ENCODE measurements at regions not wholly inside any gene's neighbourhood (a gene's known extent, or its start where the extent isn't known, plus 50 kb on each side); places are given as distances from the start of the nearest gene placed in this dataset.
A peak's percentile ranks its signal among the peaks of the same experiment; 100 is the strongest.

- H3K4me2 ChIP-seq (ENCODE audit: low read depth, low read length): no peak overlapping the region
- no peaks in the 10 kb centered on the region for H3K36me3 ChIP-seq (replicated peaks; ENCODE audit: insufficient read depth, low read length)
- H2AFZ ChIP-seq (ENCODE audit: low read length): no peak overlapping the region
- TF ChIP-seq EZH2 (optimal IDR thresholded peaks at IDR 0.05; ENCODE audit: low read depth, low read length) (no peak), EZH2phosphoT487 (IDR thresholded peaks at IDR 0.05; ENCODE audit: low read length) (no peak), CTCF (IDR thresholded peaks at IDR 0.05; ENCODE audit: low read length) (no peak)
- no peaks in the 10 kb centered on the region for H4K20me1 ChIP-seq (ENCODE audit: insufficient read depth, low read length)
- no peak overlapping the region for H3K27ac ChIP-seq (ENCODE audit: low read length)
- H3K9ac ChIP-seq (ENCODE audit: low read length): no peak overlapping the region
- no peaks in the 10 kb centered on the region for H3K79me2 ChIP-seq (ENCODE audit: low read length)
- peaks cover 14% of the 10 kb centered on the region for H3K4me1 ChIP-seq (ENCODE audit: low read length)
- no peaks in the 10 kb centered on the region for H3K27me3 ChIP-seq (replicated peaks; ENCODE audit: insufficient read depth, low read length)
- DNase-seq: no peak
- no peak overlapping the region for H3K4me3 ChIP-seq (ENCODE audit: low read length)
- H3F3A ChIP-seq (ENCODE audit: insufficient read depth, low read length): peaks cover 8% of the 10 kb centered on the region; the same call in 1 of the 2 replicates
- H3K9me3 ChIP-seq (replicated peaks; ENCODE audit: insufficient read depth, low read length): no peaks in the 10 kb centered on the region
- H3K9me2 ChIP-seq (replicated peaks; ENCODE audit: insufficient read depth, low read length): no peaks in the 10 kb centered on the region
These were observed 163.0 kb downstream of the RPS12 start for GRCh38 chr6:132977413-132977812.

DNA sequence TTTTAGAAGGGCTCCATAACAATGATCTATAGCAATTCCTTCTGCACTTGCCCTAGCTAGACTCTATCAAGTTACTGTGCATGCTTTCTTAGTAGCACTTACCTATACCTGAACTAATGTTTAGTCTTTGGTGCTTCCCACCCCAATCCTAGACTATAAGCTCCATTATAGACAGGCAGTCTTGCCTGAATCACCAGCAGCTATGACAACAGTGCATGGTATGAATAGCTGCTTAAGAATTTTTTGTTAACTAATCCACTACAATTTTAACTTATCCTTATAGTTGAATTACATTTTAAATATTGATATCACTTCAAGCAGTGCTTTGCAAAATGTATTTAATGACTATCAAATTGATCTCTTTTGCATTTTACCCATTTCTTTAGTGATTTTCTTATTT lies 164.3 kb downstream of the RPS12 start:
- Histone ChIP-seq H3K27me3 (replicated peaks; ENCODE audit: insufficient read depth, low read length) (no peaks in the 10 kb centered on the region), H3K36me3 (replicated peaks; ENCODE audit: insufficient read depth, low read length) (no peaks in the 10 kb centered on the region), H3K27ac (ENCODE audit: low read length) (no peak overlapping the region), H3K4me3 (ENCODE audit: low read length) (no peak overlapping the region), H3K4me1 (ENCODE audit: low read length) (peaks cover 6% of the 10 kb centered on the region), H3F3A (ENCODE audit: insufficient read depth, low read length) (no peaks in the 10 kb centered on the region), H3K79me2 (ENCODE audit: low read length) (no peaks in the 10 kb centered on the region), H2AFZ (ENCODE audit: low read length) (no peak overlapping the region), H4K20me1 (ENCODE audit: insufficient read depth, low read length) (no peaks in the 10 kb centered on the region), H3K9me3 (replicated peaks; ENCODE audit: insufficient read depth, low read length) (no peaks in the 10 kb centered on the region), H3K9ac (ENCODE audit: low read length) (no peak overlapping the region), H3K4me2 (ENCODE audit: low read depth, low read length) (no peak overlapping the region), H3K9me2 (replicated peaks; ENCODE audit: insufficient read depth, low read length) (no peaks in the 10 kb centered on the region)
- DNase-seq: no peak
- TF ChIP-seq EZH2 (optimal IDR thresholded peaks at IDR 0.05; ENCODE audit: low read depth, low read length): no peak
- TF ChIP-seq EZH2phosphoT487 (IDR thresholded peaks at IDR 0.05; ENCODE audit: low read length): no peak
- no peak for TF ChIP-seq CTCF (IDR thresholded peaks at IDR 0.05; ENCODE audit: low read length)

DNA sequence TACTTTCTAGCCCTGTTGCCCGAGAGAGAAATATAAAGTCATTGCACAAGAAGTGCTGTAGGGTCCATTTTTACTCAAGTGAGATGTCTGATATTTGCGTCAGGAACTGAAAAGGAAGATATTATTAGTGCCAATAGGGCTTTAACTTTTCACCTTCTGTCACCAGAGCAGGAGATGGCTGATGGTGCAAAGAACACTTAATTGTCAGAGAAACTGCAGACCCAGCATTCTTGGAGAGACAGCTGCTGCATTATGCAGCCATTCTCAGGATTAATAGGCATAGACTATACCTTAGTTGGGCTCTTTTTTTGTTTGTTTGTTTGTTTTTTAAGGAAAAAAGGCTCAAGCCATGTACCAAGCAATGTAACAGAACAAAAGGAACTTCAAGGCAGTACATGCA lies 179.4 kb downstream of the RPS12 start:
- Histone ChIP-seq H3K9ac (ENCODE audit: low read length) (no peak overlapping the region), H3F3A (ENCODE audit: insufficient read depth, low read length) (peaks cover 9% of the 10 kb centered on the region; the same call in 1 of the 2 replicates), H3K9me2 (replicated peaks; ENCODE audit: insufficient read depth, low read length) (no peaks in the 10 kb centered on the region), H4K20me1 (ENCODE audit: insufficient read depth, low read length) (no peaks in the 10 kb centered on the region), H3K27me3 (replicated peaks; ENCODE audit: insufficient read depth, low read length) (no peaks in the 10 kb centered on the region), H3K36me3 (replicated peaks; ENCODE audit: insufficient read depth, low read length) (no peaks in the 10 kb centered on the region), H3K4me2 (ENCODE audit: low read depth, low read length) (peak overlapping the region; percentile 16; the same call in 1 of the 2 replicates), H3K4me3 (ENCODE audit: low read length) (no peak overlapping the region), H3K4me1 (ENCODE audit: low read length) (peaks cover 27% of the 10 kb centered on the region), H3K79me2 (ENCODE audit: low read length) (no peaks in the 10 kb centered on the region), H2AFZ (ENCODE audit: low read length) (no peak overlapping the region; the same call in 1 of the 2 replicates), H3K9me3 (replicated peaks; ENCODE audit: insufficient read depth, low read length) (no peaks in the 10 kb centered on the region), H3K27ac (ENCODE audit: low read length) (peak overlapping the region; percentile 12; the same call in 1 of the 2 replicates)
- TF ChIP-seq CTCF (IDR thresholded peaks at IDR 0.05; ENCODE audit: low read length) (no peak), EZH2 (optimal IDR thresholded peaks at IDR 0.05; ENCODE audit: low read depth, low read length) (no peak), EZH2phosphoT487 (IDR thresholded peaks at IDR 0.05; ENCODE audit: low read length) (no peak)
- DNase-seq: peak; percentile 77
